BE2C (cell line): ENCODE measurements at regions not wholly inside any gene's neighbourhood (a gene's known extent, or its start where the extent isn't known, plus 50 kb on each side); places are given as distances from the start of the nearest gene placed in this dataset.
"Not testable (repeated sequence)": the region's sequence is repeated elsewhere in the genome, so short reads cannot be mapped to it uniquely, and the experiment has no call there.

Source experiments
- DNase-seq: peaks from one replicate; pipeline ENCODE4 v3.0.0-alpha.2; 2020
- H3K27me3 ChIP-seq: fragments of 250-450 bp; sonication (Bioruptor Pico); 2 replicates; pipeline ENCODE4 v1.5.1; 2020; ENCODE audit warnings: mild to moderate bottlenecking
- H3K36me3 ChIP-seq: fragments of 250-450 bp; sonication (Bioruptor Pico); 2 replicates; pipeline ENCODE4 v1.5.1; 2020; ENCODE audit warnings: mild to moderate bottlenecking
- H3K4me1 ChIP-seq: fragments of 250-450 bp; sonication (Bioruptor Pico); 2 replicates; pipeline ENCODE4 v1.5.1; 2020
- H3K4me3 ChIP-seq: 2 replicates; pipeline ENCODE4 v1.5.1; 2011; ENCODE audit warnings: low read depth, low read length
- H3K9me3 ChIP-seq: fragments of 250-450 bp; sonication (Bioruptor Pico); 2 replicates; pipeline ENCODE4 v1.5.1; 2020
- CTCF ChIP-seq: IDR thresholded peaks from 2 replicates; pipeline ENCODE4 v1.5.1; 2012; ENCODE audit warnings: mild to moderate bottlenecking, low read depth, low read length

- DNase-seq, result no peak
- Histone ChIP-seq H3K4me3 (no peak overlapping the region), H3K4me1 (no peaks in the 10 kb centered on the region), H3K36me3 (no peaks in the 10 kb centered on the region), H3K27me3 (peaks cover 36% of the 10 kb centered on the region), H3K9me3 (no peaks in the 10 kb centered on the region)
- no peak for TF ChIP-seq CTCF
Observed at GRCh38 chr1:100661176-100661575, 58.4 kb upstream of the VCAM1 start.

- not testable (repeated sequence) for H3K27me3 ChIP-seq, H3K4me1 ChIP-seq, H3K4me3 ChIP-seq, DNase-seq, H3K9me3 ChIP-seq, H3K36me3 ChIP-seq
Observed at GRCh38 chr1:100668494-100668893, 51.0 kb upstream of the VCAM1 start.
